SU-DHL-6 (cell line): ENCODE measurements at regions not wholly inside any gene's neighbourhood (a gene's known extent, or its start where the extent isn't known, plus 50 kb on each side); places are given as distances from the start of the nearest gene placed in this dataset.

Experiments
- CTCF ChIP-seq: fragments of 200-600 bp; sonication (generic); IDR thresholded peaks from one replicate; pipeline ENCODE4 v1.5.1; 2017; ENCODE audit warnings: antibody characterized with exemption, mild to moderate bottlenecking, low read length, moderate library complexity; ENCODE audit not compliant: insufficient read depth, poor library complexity, severe bottlenecking
- EZH2phosphoT487 ChIP-seq: fragments of 200-600 bp; sonication (generic), shearing (Covaris generic); conservative IDR thresholded peaks from 2 replicates; pipeline ENCODE4 v1.6.1; 2018; ENCODE audit warnings: mild to moderate bottlenecking, antibody characterized with exemption, low read length, moderate library complexity, mixed read lengths

DNA sequence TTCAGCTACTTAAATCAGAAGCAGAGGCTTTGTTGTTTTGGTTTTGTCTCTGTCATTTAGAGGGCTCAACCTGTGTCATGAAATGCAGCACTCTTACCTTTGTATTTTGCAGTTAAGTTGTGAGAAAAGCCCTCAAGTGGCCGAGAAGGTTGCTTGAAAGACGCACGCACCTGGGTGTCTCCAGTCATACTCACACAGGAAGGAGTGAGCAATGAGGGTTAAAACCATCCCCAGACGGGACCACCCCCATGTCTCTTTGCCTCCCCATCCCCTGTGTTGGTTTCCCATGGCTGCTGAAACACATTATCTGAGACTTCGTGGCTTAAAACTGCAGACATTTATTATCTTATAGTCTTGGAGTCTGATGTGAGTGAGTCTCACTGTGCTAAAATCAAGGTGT is 376.1 kb upstream of the CFAP20DC start:
- TF ChIP-seq CTCF (no peak), EZH2phosphoT487 (no peak)
